HG03521 (cell line): ENCODE measurements at regions not wholly inside any gene's neighbourhood (a gene's known extent, or its start where the extent isn't known, plus 50 kb on each side); places are given as distances from the start of the nearest gene placed in this dataset.

Experiments
- ATAC-seq: cut with Tn5 transposase; IDR thresholded peaks from one replicate; pipeline ENCODE4 v1.9.1; 2021; ENCODE audit warnings: mild to moderate bottlenecking, moderate library complexity; ENCODE audit not compliant: unreplicated experiment

DNA sequence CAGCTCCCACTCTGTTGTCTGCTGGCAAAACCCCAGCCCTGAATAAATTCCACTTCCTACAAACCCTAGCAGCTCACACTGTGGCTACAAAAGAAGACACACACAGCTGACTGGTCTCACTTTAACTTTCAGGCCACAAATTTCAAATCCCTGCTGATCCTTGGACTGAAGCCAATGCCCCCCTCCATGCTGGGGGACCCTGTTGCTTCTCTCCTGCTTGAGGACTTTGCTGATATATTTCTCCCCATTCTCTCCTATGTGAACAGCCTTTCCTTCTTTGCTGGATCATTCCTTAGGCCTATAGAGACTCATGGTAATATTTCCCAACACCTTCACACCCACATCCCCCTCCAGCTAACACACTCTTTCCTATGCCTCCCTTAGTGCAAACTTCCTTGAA, 79.6 kb upstream of the ADRA1B start:
- ATAC-seq = no peak

DNA sequence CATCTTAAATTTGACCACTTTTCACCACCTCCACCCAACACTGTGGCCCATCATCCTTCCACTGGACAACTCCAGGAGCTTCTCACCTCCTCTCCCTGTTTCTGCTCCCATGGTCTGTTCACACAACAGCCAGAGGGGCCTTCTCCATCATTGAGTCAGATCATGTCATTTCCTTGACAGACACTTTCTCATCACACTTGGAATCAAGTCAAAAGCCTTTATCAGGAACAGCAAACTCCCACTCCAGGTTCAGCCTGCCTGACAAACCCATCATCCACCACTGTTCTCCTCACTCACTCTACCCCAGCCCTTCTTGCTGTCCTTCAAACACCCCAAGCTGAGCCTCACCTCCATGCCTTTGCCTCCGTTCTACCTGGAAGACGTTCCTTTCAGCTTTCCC, 78.4 kb upstream of the ADRA1B start:
- ATAC-seq = no peak

DNA sequence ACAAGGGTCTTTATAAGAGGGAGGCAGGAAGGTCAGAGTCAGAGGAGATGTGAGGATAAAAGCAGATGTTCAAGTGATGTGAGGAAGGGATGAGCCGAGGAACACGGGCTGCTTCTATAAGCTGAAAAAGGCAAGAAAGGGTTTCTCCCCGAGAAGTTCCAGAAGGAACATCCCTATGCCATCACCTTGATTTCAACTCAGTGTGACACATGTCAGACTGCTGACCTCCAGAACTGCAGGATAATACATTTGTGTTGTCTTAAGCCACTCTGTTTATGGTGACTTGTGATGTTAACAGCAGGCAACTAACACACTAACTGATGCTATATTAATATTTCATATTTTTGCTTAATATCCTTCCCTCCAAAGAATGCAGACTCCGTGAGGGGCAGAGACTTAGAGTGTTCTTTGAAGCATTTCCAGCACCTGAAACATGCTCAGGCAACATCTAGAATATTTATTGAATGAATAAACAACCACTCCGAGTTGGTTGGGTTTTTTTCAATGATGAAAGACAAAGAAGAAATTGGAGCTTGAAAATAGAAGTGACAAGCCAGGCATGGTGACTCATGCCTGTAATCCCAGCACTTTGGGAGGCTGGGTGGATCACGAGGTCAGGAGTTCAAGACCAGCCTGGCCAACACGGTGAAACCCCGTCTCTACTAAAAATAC, 77.6 kb upstream of the ADRA1B start:
- no peak for ATAC-seq

DNA sequence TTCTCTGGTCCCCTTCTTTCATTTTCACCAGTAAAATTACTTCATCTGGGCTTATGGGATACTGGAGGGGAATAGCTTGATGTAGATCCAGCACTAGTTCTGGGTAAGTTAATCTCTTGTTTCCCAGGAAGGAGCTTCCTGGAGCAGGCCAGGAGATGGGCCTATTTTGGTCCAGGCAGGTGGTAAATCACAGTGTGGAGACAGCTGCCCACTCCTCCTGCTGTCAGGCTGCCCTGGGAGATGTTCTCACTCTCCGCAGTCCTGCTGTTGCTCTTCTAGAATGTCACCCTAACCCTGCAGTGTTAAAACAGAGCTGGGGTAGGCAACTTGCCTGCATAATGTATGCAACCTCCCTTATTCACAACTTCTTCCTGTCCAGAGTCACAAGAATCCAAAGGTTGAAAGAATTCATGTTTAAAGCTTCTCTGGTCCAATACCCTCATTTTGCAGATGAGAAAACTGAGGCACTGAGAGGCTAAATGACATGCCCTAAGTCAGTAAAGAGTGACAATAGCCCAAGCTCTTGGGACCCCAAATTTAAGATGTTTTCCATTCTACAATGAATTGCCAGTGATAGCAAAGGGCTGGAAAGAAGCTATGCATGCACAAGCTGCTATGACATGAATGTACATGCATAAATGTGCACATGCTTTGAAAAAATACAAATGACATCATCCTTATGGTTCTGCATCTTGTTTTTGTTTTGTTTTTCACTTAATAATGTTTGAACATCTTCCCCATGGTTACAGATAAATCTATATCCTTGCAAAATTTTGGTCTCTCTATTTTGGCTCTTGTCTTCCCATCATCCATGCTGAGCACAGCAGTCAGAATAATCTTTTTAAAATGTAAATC, 71.8 kb upstream of the ADRA1B start:
- no peak for ATAC-seq

DNA sequence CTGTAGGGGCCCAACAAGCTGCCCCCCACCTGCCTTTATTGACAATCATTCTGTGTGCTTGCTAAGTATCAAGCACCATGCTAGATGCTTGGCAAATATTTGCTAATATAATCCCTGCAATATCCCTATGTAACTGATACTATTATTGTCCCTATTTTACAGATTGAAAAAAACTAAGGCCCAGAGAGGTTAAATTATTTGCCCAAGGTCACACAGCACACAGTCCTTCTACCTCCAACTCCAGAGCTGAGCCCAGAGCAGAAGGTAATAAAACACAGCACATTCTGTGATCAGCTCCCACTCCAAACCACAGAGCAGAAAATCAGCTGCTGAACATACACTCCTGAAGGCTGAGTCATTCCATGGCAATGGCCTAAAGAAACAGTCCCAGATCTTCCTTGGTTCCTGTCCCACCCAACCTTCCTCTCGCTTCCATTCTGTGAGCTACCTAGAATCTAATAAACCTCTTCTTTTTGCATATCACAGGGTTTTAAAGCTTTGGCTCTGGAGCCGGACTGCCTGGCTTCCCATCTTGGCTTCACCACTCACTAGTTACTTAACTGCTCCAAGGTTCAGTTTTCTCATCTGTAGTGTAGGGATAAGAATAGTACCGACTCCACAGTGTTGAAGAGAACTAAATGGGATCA, 66.7 kb upstream of the ADRA1B start:
- ATAC-seq = no peak

DNA sequence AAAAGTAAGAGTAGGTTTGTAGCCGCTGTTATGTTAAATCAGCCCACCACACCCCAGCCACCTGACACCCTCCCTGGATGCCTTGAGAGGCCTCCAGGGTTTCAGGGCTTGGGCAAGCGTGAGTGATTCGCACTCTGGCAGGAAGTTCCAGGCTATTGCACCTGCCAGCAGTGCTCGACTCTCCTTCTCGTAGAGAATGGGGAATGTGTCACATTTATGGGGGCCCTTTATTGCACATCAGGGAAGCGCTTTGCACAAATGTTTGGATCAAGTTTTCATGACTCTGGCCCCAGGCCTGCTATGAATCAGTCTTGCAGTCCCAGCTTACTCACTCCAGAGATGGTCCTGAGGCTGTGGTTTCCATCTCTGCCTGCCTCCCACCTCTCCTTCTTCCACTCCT, 66.1 kb upstream of the ADRA1B start:
- no peak for ATAC-seq

DNA sequence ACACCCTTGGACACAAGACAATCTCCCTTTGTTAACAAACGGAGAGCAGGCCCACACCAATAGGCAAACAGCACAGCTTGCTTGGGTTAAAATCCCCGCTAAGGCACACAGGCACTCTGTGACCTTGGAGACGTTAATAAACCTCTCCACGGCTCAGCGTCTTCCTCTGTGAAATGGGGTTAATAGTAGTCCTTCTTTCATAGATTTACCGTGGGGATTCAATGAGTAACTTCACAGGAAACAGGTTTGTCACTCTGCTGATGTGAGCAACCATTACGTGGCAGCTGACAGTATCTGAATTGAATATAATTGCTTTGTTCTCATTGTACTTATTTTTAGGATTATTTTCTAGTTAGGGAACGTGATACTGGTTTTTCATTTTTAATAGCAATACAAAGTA, 65.2 kb upstream of the ADRA1B start:
- no peak for ATAC-seq

DNA sequence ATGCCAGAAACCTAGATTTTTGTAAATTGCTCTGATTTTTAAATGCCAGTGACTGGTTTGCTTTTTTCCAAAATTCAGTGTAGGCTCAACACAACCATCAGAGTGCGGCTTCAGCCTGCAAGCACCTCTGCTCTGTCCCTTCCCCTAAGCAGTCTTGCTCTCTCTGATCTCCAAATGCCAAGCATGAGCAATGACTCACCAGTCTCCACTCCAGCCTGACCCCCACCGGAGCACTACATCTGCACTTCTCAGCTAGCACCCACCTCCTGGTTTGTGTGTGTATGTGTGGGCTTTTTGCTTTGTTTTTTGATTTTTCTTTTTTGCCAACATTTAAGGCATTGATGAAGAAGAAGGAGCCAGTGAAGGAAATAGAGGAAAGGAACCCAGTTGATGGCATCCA, 61.4 kb upstream of the ADRA1B start:
- no peak for ATAC-seq

DNA sequence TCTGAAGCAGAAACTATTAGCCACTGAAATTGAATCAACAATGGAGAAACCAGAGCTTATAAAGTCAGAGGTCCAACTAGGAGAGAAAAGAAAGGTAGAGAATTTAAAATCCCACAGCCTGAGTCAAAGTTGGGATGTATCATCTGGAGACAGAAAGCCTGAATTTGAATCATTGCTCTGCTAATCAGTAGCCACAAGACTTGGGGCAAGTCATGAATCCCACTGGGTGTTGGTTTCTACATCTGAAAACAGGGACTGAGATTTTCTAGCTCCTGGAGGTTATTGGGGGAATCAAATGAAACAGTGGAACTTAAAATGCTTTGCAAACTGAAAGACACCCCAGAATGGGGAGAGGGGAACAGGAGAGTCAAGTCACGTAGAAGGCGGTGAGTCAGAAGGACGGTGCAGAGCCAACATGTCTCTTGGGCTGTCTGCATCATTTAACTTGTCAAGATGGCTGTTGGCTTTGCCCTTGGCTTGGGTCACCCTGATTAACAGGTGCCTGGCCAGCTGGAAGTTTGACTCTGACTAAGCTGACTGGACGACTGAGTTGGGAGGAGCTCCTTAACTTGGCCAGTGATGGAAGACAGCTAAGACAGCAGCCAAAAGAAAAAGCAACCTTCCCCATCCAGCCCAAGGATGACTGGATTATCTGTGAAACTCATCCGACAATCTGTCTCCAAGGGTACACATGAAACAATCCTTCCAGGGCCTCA, 60.6 kb upstream of the ADRA1B start:
- no peak for ATAC-seq

DNA sequence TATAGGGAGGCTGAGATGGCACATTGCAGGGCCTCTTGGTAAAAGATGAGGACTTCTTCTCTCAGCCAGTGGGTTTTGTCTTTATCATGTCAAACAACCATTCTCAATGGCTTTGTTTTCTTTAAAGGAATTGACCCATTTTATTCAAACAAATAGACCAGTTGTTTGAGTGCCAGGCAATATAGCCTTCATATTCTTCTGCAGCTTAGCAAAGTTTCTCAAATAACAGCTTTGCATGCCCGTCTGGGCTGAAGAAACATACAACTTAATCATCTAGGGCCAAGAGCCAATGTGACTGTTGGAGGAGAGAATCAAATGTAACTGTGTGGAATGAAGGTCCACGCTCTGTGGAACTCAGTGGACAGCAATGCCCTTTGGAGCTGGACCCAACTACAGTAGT, 57.4 kb upstream of the ADRA1B start:
- no peak for ATAC-seq

DNA sequence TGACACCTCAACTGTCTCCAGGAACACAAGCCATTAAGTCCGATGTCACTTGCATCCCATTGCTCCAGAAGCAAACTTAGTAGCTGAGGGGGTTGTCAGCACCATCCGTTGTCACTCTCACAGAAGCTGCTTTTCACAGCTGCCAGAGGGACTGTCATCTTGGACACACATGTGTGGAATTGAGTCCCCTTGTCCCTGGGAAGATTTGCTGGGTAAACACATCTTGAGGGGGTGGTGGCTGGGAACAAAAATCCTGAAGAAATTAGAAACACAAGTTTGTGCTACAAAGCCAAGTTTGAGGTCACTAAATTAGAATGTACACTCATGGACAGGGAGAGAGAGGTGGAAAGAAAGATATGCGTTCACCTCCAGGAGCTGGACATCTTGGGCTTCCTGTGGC, 55.2 kb upstream of the ADRA1B start:
- no peak for ATAC-seq

DNA sequence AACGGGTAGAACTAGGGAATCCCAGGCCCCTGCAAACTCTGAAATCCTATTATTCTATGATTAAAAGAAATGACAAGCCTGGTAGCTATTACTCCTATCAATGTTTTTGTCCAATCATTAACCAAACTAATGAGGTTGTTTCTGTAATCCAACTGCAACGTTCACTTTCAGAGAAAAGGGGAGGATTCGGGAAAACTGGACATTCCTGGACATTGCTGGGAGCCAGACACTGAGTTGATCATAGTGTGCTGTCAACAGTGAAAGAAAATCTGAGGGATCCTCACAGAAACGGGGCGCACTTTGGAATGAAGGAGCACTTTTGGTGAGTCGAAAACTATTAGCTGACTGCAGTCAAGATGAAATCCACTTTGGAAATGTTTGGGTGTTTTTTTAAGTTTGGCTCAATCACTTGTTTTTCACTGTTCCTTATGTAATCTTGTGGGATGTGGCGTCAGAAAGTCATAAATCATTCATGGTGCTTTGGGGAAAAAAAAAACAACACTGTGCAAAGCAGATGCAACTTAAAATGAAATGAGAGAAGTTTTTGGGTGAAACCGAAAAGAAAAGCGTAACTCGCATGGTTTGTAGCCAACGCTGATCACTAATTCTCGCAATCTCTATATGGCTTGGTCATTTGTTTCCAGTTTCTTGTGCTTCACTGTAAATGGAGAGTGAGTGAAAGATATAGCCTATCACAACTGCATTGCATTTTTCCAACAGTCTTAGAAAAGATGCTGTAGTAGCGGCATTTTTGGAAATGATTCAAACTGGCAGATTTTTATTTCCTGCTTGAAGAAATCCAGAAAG, 51.2 kb upstream of the ADRA1B start:
- ATAC-seq = peak; percentile 62

DNA sequence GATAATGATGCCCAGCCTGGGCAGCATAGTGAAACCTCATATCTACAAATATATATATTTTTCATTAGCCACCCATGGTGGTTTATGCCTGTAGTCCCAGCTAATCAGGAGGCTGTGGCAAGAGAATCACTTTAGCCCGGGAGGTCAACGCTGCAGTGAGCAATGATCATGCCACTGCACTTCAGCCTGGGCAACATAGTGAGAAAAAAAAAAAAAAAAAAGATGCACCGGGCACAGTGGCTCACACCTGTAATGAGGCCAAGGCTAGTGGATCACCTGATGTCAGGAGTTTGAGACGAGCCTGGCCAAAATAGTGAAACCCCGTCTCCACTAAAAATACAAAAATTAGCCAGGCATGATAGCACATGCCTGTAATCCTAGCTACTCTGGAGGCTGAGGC, 50.2 kb upstream of the ADRA1B start:
- ATAC-seq = no peak
